ENCODE measurements at regions not wholly inside any gene's neighbourhood (a gene's known extent, or its start where the extent isn't known, plus 50 kb on each side); places are given as distances from the start of the nearest gene placed in this dataset.
"Not testable (repeated sequence)": the region's sequence is repeated elsewhere in the genome, so short reads cannot be mapped to it uniquely, and the experiment has no call there.

DNA sequence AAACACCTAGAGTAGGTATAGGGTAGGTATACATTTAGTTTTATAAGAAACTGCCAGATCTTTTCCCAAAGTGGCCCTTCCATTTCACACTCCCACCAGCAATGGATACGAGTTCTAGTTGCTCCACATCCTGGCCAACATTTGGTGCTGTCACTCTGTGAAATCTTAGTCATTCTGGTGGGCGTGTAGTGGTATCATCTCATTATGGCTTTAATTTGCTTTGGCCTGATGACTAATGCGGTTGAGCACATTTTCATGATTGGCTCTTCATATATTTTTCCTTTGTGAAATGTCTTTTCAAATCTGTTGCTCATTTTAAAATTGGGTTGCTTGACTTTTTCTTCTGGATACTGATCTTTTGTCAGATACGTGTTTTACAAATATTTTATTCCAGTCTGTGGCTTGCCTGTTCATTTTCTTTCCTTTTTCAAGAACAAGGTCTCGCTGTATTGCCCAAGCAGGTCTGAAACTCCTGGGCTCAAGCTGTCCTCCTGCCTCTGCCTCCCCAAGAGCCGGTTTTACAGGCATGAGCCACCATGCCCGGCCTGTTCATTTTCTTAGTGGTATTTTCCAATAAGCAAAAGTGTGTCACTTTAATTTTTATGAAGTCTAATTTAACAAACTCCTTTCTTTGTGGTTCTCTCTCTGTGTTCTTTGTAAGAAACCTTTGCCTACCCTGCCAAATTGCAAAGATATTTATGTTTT, 192.4 kb downstream of the SEC14L1 start:
- Histone ChIP-seq H3K27ac (peak overlapping the region in 1 of 12 donors; percentile 85), H3K27me3 (no peaks in the 10 kb centered on the region), H3K36me3 (no peaks in the 10 kb centered on the region), H3K9me3 (peaks cover 0 to 15% (median 5%) of the 10 kb centered on the region in 12 donors), H3K4me1 (peaks cover 0 to 29% (median 9%) of the 10 kb centered on the region in 12 donors), H3K4me3 (no peak overlapping the region)
- TF ChIP-seq POLR2A (IDR thresholded peaks at IDR 0.05): no peak
- TF ChIP-seq, protein P1, sequence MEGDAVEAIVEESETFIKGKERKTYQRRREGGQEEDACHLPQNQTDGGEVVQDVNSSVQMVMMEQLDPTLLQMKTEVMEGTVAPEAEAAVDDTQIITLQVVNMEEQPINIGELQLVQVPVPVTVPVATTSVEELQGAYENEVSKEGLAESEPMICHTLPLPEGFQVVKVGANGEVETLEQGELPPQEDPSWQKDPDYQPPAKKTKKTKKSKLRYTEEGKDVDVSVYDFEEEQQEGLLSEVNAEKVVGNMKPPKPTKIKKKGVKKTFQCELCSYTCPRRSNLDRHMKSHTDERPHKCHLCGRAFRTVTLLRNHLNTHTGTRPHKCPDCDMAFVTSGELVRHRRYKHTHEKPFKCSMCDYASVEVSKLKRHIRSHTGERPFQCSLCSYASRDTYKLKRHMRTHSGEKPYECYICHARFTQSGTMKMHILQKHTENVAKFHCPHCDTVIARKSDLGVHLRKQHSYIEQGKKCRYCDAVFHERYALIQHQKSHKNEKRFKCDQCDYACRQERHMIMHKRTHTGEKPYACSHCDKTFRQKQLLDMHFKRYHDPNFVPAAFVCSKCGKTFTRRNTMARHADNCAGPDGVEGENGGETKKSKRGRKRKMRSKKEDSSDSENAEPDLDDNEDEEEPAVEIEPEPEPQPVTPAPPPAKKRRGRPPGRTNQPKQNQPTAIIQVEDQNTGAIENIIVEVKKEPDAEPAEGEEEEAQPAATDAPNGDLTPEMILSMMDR (IDR thresholded peaks at IDR 0.05): no peak
- ATAC-seq (no peak), DNase-seq (peak in 2 of 5 donors; percentile 3 to 10)
- 91 to 93% (median 92%) methylated on average over 7 of the region's 7 CpGs for whole genome bisulfite sequencing, 4 donors
- intact Hi-C loops (cut with DNase I): loop anchor here (1.0 to 5.0 kb wide), 5 partner anchors 39 to 162 kb away; no protein-coding TSS in a partner anchor

DNA sequence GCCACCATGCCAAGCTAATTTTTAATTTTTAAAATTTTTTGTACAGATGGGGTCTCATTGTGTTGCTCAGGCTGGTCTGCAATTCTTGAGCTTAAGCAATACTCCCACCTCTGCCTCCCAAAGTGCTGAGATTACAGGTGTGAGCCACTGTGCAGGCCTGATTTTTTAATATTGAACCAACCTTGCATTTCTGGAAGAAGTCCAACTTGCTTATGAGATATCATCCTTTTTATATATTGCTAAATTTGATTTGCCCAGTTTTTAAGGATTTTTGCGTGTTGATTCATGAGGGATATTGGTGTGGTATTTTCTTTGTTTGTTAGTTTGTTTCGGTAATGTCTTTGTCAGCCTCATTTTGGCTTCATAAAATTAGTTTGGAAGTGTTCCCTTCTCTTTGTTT, 196.4 kb downstream of the SEC14L1 start:
- Histone ChIP-seq H3K27ac (no peak overlapping the region), H3K4me3 (no peak overlapping the region), H3K9me3 (peaks cover 0 to 15% (median 5%) of the 10 kb centered on the region in 12 donors), H3K36me3 (no peaks in the 10 kb centered on the region), H3K27me3 (no peaks in the 10 kb centered on the region), H3K4me1 (peaks cover 0 to 38% (median 0%) of the 10 kb centered on the region in 12 donors)
- intact Hi-C loops (cut with DNase I): no loop called here
- WGBS, 4 donors: 95 to 99% (median 97%) methylated on average over 2 of the region's 2 CpGs
- TF ChIP-seq POLR2A (IDR thresholded peaks at IDR 0.05): no peak
- TF ChIP-seq, protein P1 (IDR thresholded peaks at IDR 0.05): no peak
- DNase-seq (peak in 1 of 5 donors; percentile 2), ATAC-seq (no peak)

DNA sequence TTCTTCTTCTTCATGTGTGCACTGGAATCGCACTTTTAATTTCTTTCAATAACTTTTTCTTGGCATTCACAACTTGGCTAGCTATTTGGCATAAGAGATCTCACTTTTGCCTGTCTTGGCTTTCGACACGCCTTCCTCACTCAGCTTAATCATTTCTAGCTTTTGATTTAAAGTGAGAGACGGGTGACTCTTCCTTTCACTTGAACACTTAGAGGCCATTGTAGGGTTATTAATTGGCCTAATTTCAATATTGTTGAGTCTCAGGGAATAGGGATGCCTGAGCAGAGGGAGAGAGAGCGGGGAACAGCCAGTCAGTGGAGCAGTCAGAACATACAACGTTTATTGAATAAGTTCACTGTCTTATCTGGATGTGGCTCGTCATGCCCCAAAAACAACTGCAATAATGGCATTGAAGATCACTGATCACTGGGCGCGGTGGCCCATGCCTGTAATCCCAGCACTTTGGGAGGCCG, 200.3 kb downstream of the SEC14L1 start:
- peak in 1 of 5 donors; percentile 11 for DNase-seq
- WGBS, 4 donors: 79 to 86% (median 85%) methylated on average over 10 of the region's 10 CpGs
- no peaks in the 10 kb centered on the region for H3K36me3 ChIP-seq
- H3K9me3 ChIP-seq: peaks cover 0 to 21% (median 6%) of the 10 kb centered on the region in 12 donors
- intact Hi-C loops (cut with DNase I): loop anchor here in 1 of 10 donors (5.0 kb wide), 1 partner anchor 46 kb away; no protein-coding TSS in a partner anchor
- ATAC-seq: no peak
- H3K4me1 ChIP-seq: peaks cover 0 to 38% (median 4%) of the 10 kb centered on the region in 12 donors
- no peak overlapping the region for H3K4me3 ChIP-seq
- no peak overlapping the region for H3K27ac ChIP-seq
- no peak for TF ChIP-seq POLR2A (IDR thresholded peaks at IDR 0.05)
- TF ChIP-seq, protein P1 (IDR thresholded peaks at IDR 0.05): no peak
- H3K27me3 ChIP-seq: no peaks in the 10 kb centered on the region

DNA sequence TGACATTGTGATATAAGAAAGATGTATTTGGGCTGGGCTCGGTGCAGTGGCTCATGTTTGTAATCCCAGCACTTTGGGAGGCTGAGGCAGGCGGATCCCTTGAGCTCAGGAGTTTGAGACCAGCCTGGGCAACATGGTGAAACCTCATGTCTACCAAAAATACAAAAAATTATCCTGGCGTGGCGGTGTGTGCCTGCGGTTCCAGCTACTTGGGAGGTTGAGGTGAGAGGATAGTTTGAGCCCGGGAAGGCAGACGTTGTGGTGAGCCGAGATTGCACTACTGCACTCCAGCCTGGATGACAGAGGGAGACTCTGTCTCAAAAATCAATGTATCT, 201.9 kb downstream of the SEC14L1 start:
- peak overlapping the region in 2 of 12 donors; percentile 52 to 83 for H3K27ac ChIP-seq
- peak overlapping the region in 1 of 12 donors; percentile 23 for H3K4me3 ChIP-seq
- H3K4me1 ChIP-seq: peaks cover 0 to 38% (median 4%) of the 10 kb centered on the region in 12 donors
- H3K36me3 ChIP-seq, ATAC-seq, H3K27me3 ChIP-seq: not testable (repeated sequence)
- DNase-seq: peak in 1 of 5 donors; percentile 7
- H3K9me3 ChIP-seq: peaks cover 0 to 12% (median 0%) of the 10 kb centered on the region in 12 donors
- intact Hi-C loops (cut with DNase I): loop anchor here in 1 of 10 donors (5.0 kb wide), 1 partner anchor 45 kb away; no protein-coding TSS in a partner anchor
- 76 to 82% (median 80%) methylated on average over 8 of the region's 8 CpGs for WGBS, 4 donors
